Loucy (cell line): ENCODE measurements at regions not wholly inside any gene's neighbourhood (a gene's known extent, or its start where the extent isn't known, plus 50 kb on each side); places are given as distances from the start of the nearest gene placed in this dataset.

ENCODE experiments used
- H2AFZ ChIP-seq: fragments of 200-600 bp; sonication (generic); 2 replicates; pipeline ENCODE4 v1.6.0; 2016; ENCODE audit warnings: antibody characterized with exemption, mild to moderate bottlenecking, low read length, moderate library complexity
- H3F3A ChIP-seq: fragments of 200-600 bp; 2 replicates; pipeline ENCODE4 v1.6.0; 2016; ENCODE audit warnings: antibody characterized with exemption, low read depth, mild to moderate bottlenecking
- H3K27me3 ChIP-seq: fragments of 200-600 bp; sonication (generic); 2 replicates; pipeline ENCODE4 v1.6.1; 2014; ENCODE audit warnings: low read length, mild to moderate bottlenecking; ENCODE audit not compliant: insufficient read depth, poor library complexity, severe bottlenecking
- H3K36me3 ChIP-seq: fragments of 200-600 bp; sonication (generic); 2 replicates; pipeline ENCODE4 v1.6.1; 2016; ENCODE audit warnings: low read length; ENCODE audit not compliant: insufficient read depth
- H3K4me1 ChIP-seq: fragments of 200-600 bp; sonication (generic); 2 replicates; pipeline ENCODE4 v1.5.1; 2014; ENCODE audit warnings: low read length, mild to moderate bottlenecking; ENCODE audit not compliant: insufficient read depth, poor library complexity, severe bottlenecking
- H3K4me2 ChIP-seq: fragments of 200-600 bp; sonication (generic); 2 replicates; pipeline ENCODE4 v1.6.0; 2014; ENCODE audit warnings: antibody characterized with exemption, low read length, low read depth, mild to moderate bottlenecking; ENCODE audit not compliant: poor library complexity, severe bottlenecking
- H3K4me3 ChIP-seq: fragments of 200-600 bp; sonication (generic); 2 replicates; pipeline ENCODE4 v1.5.1; 2014; ENCODE audit warnings: low read length, mild to moderate bottlenecking, mixed read lengths; ENCODE audit not compliant: poor library complexity, severe bottlenecking
- H3K79me2 ChIP-seq: fragments of 200-600 bp; sonication (generic); 2 replicates; pipeline ENCODE4 v1.6.1; 2014; ENCODE audit warnings: low read length; ENCODE audit not compliant: insufficient read depth
- H3K9ac ChIP-seq: fragments of 200-600 bp; sonication (generic); 2 replicates; pipeline ENCODE4 v1.6.0; 2014; ENCODE audit warnings: mild to moderate bottlenecking, low read depth, low read length, moderate library complexity; ENCODE audit not compliant: poor library complexity, severe bottlenecking
- H3K9me2 ChIP-seq: fragments of 200-600 bp; sonication (generic); replicated peaks from 2 replicates; pipeline ENCODE4 v1.6.1; 2016; ENCODE audit warnings: low read depth, low read length, mixed read lengths
- H3K9me3 ChIP-seq: fragments of 200-600 bp; sonication (generic); 2 replicates; pipeline ENCODE4 v1.6.1; 2014; ENCODE audit warnings: mild to moderate bottlenecking, antibody characterized with exemption, low read length, low read depth; ENCODE audit not compliant: insufficient read depth
- H4K20me1 ChIP-seq: fragments of 200-600 bp; sonication (generic); 2 replicates; pipeline ENCODE4 v1.6.0; 2014; ENCODE audit warnings: antibody characterized with exemption, low read length, mild to moderate bottlenecking; ENCODE audit not compliant: insufficient read depth, poor library complexity, severe bottlenecking
- EZH2phosphoT487 ChIP-seq: fragments of 200-600 bp; IDR thresholded peaks from 2 replicates; pipeline ENCODE4 v1.6.1; 2018; ENCODE audit warnings: antibody characterized with exemption, mild to moderate bottlenecking, moderate library complexity, borderline replicate concordance
- TF ChIP-seq, protein P1 (sequence below): fragments of 200-600 bp; sonication (generic); conservative IDR thresholded peaks from 2 replicates; pipeline ENCODE4 v1.5.1; 2014; ENCODE audit warnings: mild to moderate bottlenecking, antibody characterized with exemption, low read length

- Histone ChIP-seq H3K9ac (no peak overlapping the region), H3K36me3 (no peaks in the 10 kb centered on the region), H3F3A (no peaks in the 10 kb centered on the region), H3K27me3 (no peaks in the 10 kb centered on the region), H3K4me1 (no peaks in the 10 kb centered on the region), H3K79me2 (no peaks in the 10 kb centered on the region), H3K9me3 (no peaks in the 10 kb centered on the region), H3K4me2 (no peak overlapping the region), H4K20me1 (no peaks in the 10 kb centered on the region), H3K4me3 (no peak overlapping the region), H2AFZ (no peak overlapping the region), H3K9me2 (no peaks in the 10 kb centered on the region)
- TF ChIP-seq, protein P1, sequence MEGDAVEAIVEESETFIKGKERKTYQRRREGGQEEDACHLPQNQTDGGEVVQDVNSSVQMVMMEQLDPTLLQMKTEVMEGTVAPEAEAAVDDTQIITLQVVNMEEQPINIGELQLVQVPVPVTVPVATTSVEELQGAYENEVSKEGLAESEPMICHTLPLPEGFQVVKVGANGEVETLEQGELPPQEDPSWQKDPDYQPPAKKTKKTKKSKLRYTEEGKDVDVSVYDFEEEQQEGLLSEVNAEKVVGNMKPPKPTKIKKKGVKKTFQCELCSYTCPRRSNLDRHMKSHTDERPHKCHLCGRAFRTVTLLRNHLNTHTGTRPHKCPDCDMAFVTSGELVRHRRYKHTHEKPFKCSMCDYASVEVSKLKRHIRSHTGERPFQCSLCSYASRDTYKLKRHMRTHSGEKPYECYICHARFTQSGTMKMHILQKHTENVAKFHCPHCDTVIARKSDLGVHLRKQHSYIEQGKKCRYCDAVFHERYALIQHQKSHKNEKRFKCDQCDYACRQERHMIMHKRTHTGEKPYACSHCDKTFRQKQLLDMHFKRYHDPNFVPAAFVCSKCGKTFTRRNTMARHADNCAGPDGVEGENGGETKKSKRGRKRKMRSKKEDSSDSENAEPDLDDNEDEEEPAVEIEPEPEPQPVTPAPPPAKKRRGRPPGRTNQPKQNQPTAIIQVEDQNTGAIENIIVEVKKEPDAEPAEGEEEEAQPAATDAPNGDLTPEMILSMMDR = no peak
- no peak for TF ChIP-seq EZH2phosphoT487
These were observed 637.4 kb downstream of the CD109 start for GRCh38 chr6:74333406-74333805.

DNA sequence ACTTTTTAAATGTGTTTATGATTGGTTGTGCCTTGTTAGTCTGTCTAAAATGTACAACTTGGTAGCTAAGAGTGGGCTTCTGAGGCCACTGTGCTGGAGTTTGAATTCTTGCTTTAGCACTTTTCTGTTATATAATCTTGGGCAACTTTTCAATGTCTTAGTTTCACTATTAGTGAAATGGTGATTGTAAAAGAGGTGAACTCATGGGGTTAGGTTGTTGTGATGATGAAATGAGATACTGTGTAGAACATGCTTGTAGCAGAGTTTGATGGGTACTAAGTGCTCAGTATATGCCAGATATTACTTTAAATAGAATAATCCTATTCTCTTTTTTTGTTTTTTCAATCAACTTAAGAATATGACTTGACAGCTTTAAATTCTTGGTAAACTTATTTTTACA is 624.7 kb downstream of the CD109 start:
- Histone ChIP-seq H3K9me2 (no peaks in the 10 kb centered on the region; the same call in 1 of the 2 replicates), H3K27me3 (no peaks in the 10 kb centered on the region), H3F3A (no peaks in the 10 kb centered on the region), H3K4me1 (no peaks in the 10 kb centered on the region), H3K4me3 (no peak overlapping the region), H4K20me1 (no peaks in the 10 kb centered on the region), H3K9me3 (no peaks in the 10 kb centered on the region), H3K79me2 (no peaks in the 10 kb centered on the region), H3K4me2 (no peak overlapping the region), H2AFZ (no peak overlapping the region), H3K9ac (no peak overlapping the region), H3K36me3 (no peaks in the 10 kb centered on the region)
- TF ChIP-seq, protein P1 = no peak
- TF ChIP-seq EZH2phosphoT487 = no peak

- Histone ChIP-seq H3K9me3 (no peaks in the 10 kb centered on the region), H3F3A (no peaks in the 10 kb centered on the region), H3K79me2 (no peaks in the 10 kb centered on the region), H3K9me2 (no peaks in the 10 kb centered on the region; the same call in 1 of the 2 replicates), H3K27me3 (no peaks in the 10 kb centered on the region), H3K4me3 (no peak overlapping the region), H4K20me1 (no peaks in the 10 kb centered on the region), H3K36me3 (no peaks in the 10 kb centered on the region), H3K4me2 (no peak overlapping the region), H2AFZ (no peak overlapping the region), H3K4me1 (no peaks in the 10 kb centered on the region), H3K9ac (no peak overlapping the region)
- TF ChIP-seq, protein P1 = no peak
- no peak for TF ChIP-seq EZH2phosphoT487
These were observed 624.1 kb downstream of the CD109 start for GRCh38 chr6:74320074-74320473.
